GM18861 (cell line): ENCODE measurements at regions not wholly inside any gene's neighbourhood (a gene's known extent, or its start where the extent isn't known, plus 50 kb on each side); places are given as distances from the start of the nearest gene placed in this dataset.

Source experiments
- ATAC-seq: cut with Tn5 transposase; IDR thresholded peaks from one replicate; pipeline ENCODE4 v1.9.1; 2021; ENCODE audit not compliant: unreplicated experiment

DNA sequence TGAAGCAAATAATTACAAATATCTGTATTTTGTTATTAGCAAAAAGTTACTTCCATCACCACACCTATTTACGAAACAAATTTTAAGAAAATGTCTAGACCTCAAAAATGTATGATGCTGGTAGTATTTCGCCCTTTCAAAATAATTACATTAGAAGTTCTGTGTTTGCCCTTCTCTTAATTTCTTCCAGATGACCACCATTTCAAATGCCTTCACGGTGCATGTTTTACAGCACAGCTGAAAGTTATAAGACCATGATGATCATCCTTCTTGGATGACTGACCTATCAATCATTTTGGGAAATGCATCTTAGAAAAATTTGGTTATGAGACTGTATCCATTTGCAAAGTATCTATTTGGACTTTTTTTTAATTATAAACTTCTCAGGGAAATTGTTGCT, 390.8 kb downstream of the SLITRK6 start:
- ATAC-seq, result no peak

DNA sequence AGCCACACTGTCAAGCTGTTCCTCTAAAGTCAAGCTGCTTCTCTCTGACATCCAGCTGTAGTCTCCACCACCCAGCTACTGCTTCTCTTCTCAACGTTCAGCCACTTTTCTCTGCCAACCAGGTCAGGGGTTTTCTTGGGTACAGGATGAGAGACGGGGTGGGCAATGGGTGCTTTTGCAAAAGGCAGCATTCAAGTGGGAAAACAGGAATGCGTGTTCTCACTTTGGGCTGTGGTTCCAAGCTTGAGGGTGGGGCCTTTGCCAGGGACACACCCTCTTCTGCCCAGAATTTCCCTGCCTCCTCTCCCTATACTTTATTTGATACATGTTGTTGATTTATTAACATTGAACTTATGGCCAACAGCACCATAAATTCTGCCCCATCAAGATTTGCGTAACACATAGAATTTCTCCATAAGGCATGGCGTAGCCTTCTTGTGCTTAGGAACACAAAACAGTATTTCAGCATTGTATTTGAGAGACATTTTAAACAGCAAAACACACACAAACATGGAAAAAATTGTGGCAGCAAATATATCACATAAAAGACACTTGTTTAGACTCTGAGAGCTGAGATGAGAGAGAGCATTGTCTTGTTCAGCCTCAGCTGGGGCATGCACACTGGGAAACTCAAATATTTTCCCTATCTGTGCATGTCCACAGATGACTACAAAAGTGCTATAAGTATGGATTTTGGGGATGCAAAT, 392.8 kb downstream of the SLITRK6 start:
- no peak for ATAC-seq

DNA sequence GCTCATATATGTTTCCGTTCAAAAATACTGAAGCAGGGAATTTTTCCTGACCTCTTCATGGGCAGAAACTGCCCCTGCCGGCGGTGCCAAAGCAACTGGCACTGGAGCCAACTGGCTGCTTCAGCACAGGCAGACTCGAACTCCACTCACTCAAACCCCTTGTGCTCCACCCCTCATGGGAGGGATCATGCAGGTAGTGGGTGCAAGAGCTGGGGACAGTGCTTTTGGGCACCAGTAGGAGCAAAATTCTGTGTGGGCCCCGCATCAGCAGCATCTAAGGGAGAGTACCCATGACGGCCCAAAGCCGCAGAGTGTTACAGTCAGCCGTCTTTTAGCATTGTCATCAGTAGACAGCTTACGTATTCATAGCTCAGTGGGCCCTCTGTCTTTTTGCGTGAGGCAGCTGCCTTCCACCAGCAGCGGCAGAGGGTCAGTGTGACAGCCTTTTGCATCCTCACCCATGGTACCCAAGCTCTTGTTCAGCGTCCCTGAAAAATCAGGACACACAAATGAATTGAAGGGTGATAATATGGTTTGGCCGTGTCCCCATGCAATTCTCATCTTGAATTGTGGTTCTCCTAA, 393.8 kb downstream of the SLITRK6 start:
- no peak for ATAC-seq

DNA sequence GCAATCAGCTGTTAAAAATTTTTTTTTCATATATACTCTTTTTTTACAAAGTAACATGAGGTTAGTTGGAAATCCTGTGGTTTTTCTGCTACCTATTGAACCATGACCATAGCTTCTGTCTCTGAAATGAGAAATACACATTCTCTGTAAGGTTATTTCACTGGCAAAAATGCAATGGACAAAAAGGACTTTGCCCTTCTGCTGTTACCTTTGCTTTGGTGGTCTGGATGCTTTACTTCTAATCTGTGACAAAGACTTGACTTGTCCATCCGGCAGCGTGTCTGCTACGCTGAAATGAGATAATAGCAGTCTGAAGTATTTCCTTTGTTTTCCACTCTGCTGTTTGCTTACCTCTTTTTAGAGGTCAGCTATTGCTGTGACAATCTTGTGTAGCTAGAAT, 412.8 kb downstream of the SLITRK6 start:
- ATAC-seq, result no peak

DNA sequence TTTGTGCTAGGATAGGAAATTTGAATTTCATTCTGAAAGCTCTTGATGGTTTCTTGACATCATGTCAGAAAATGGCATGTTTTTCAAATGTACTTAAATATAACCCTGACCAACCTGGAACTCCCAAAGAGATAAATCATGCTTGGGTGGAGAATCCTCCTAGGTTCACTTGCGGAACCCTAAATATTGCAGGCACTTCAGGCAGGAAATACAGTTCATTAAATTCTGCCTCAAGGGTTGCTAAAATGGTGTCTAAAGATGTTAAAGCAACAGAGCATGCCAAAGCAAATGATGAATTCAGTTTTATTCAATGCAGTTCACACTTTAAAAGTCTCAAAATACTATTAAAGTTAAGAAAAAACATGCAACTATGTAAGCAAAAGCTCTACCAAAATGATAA, 415.9 kb downstream of the SLITRK6 start:
- no peak for ATAC-seq

DNA sequence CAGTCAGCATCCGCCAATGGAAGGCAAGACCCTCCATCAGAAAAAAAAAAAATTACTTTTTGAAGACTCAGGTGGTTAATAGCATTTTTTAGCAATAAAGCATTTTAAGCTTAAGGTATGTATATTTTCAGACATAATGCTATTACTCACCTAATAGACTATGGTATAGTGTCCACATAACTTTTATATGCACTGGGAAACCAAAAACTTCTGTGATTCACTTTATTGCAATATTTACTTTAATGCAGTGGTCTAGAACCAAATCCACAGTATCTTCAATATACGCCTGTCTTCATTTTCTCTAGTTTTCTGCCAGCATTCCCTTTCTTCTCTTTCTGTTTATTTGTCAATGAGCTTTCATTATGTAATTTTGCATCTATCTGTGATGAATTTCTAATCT, 418.1 kb downstream of the SLITRK6 start:
- ATAC-seq, result no peak

DNA sequence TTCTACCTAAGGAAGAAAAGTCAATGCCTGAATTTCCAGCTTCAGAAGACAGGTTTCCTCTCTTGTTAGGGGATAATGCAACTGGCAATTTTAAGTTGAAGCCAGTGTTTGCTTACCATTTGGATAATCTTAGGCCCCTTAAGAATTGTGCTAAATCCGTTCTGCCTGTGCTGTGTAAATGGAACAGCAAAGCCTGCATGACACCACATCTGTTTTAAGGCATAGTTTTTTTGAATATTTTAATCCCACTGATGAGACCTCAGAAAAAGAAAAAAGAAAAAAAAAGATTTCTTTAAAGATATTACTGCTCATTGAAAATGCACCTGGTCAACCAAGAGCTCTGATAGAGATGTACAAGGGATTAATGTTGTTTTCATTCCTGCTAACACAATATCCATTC, 419.2 kb downstream of the SLITRK6 start:
- no peak for ATAC-seq

DNA sequence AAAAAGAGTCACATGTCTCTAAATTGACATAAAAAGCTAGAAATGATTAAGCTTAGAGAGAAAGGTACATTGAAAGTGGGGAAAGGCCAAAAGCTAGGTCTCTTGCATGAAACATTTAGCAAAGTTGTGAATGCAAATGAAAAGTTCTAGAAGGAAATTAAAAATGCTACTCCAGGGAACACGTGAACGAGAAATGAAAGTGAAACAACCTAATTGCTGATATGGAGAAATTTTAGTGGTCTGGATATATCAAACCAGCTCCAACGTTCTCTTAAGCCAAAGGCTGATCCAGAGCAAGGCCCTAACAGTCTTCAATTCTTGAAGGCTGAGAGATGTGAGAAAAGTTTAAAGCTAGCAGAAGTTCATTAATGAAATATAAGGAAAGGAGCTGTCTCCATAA, 419.8 kb downstream of the SLITRK6 start:
- no peak for ATAC-seq

DNA sequence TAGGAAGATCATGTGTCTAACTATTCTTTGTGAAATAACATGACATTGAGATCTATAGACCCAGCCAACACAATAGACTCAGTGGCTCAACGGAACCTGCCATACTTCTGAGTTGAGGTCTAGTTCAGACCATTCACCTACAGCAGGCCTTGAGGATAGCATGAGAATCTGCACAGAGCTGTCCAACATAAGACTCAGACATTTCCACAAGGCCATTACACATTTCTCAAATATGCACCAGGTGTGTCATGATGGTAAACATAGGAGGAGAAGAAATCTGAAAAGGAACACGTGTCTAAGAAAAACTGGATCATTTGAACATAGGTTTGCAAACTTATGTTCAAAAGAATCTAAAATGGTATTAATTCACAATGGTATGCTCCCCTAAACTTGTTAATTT, 421.4 kb downstream of the SLITRK6 start:
- ATAC-seq, result no peak

DNA sequence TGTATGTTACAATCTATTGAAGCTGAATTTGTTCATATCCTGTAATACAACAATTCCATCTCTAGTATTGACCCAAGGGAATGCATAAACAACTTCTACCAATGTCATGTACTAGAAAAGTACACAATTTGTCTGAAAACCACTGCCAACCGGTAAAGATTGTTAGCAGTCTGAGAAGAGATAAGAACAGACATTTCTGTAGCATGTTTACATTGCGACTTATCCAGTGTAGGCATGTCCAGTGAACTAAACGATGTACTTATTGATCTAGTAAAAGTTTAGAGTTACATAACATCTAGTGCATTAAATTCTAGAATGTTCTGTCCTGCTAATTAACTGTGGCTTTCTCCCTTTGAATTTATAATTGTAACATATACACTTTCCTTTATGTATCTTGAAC, 425.9 kb downstream of the SLITRK6 start:
- ATAC-seq, result no peak

DNA sequence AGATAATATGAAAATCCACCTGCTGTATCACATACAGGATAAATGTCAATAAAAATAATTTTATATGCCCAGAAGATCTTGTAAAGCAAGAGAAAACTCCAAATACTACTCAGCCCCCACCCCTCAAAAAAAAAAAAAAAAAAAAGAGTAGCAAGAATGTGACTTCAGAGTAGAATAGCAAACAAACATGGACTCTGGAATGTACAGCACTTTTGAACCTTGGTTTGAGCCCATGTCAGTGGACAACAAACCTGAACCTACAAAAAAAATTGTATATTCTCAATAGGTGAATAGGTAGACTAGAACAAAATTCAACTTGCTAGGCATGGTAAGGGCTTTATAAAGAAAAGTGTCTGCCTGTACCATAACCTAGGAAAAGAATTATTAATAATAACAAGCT, 428.0 kb downstream of the SLITRK6 start:
- ATAC-seq, result no peak

DNA sequence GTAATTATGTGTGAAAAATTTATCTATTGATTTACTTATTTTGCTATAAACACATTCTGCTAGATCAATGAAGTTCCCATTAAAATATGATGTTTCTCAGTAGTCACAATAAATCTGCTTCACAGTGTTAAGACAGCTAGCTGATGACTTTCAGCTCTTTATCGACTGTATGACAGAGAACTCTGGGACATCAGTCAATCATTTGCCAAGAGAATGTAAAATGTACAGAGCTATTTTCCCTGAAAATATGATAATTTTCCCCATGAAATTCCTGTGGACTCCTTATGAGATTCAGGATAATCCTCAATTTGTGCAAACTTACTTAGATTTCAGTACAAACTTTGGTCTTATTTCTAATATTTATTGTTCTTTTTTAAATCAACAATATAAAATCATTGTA, 430.5 kb downstream of the SLITRK6 start:
- no peak for ATAC-seq

DNA sequence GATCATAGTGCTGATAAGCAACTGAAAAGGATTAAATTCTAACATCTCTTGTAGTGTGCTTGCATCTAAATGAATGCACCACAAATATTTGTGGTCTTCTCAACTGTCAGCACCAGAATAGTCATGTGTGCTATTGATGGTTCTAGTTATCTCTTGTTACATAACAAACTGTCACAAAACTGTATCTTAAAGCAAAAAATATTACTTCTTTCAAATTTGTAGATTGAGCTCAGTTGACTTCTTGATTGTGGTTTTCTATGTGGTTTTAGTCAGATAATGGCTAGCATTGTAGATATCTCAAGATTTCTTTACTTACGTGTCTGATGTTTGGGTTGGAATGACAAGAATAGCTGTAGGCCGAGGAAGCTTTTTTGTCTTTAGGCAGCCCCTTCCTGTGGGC, 431.3 kb downstream of the SLITRK6 start:
- no peak for ATAC-seq

DNA sequence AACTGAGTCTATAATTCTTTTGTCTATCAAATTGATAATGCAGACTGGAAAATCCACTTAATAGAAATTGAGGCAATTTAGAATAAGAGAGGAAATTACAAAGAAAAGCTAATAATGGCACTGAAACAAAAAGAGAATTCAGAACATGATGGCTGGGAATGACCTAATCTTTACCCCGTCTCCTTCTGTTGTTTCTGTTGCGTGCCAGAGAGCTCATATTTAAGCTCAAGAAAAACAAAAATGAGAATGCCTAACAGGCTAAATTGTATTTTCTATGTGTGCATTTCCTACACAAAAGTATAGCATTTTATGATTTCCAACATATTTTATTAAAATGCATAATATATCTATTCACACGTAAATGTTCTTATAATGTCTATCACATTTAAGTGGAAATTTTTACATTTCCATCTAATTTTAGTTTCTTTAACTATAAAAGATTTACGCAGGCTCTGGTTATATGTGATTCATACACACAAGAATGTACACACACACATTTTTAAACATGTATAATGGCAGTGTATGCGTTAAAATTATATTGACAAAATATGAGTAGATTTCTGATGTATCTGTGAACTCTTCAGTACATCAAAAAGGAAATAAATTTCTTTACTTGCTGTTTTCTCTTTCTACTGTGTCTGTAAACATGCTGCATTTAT, 432.3 kb downstream of the SLITRK6 start:
- ATAC-seq, result no peak

DNA sequence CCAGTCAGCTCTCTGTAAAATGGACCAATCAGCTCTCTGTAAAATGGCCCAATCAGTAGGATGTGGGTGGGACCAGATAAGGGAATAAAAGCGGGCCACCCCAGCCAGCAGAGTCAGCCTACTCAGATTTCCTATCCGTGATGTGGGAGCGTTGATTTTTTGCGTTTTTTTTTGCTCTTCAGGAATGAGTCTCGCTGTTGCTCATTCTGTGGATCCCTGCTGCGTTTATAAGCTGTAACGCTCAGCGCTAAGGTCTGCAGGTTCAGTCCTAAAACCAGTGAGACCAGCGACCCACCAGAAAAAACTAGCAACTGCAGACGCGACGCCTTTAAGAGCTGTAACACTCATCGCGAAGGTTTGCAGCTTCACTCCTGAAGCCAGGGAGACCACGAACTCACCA, 435.7 kb downstream of the SLITRK6 start:
- ATAC-seq, result no peak

DNA sequence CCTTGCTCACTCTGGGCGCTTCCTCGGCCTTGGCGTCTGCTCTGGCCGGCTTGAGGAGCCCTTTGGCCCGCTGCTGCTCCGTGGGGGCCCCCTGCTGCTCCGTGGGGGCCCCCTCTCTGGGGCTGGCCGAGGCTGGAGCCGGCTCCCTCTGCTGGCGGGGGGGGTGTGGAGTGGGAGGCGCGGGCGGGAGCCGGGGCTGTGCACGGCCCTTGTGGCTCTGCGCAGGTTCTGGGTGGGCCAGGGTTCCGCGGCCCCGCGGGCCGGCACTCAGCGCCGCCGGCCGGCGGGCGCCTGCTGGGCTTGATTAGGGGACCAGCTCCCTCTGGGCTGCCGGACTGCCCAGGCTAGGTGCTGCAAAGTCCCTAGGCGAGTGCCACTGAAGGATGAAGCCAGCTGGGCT, 436.2 kb downstream of the SLITRK6 start:
- ATAC-seq, result no peak

DNA sequence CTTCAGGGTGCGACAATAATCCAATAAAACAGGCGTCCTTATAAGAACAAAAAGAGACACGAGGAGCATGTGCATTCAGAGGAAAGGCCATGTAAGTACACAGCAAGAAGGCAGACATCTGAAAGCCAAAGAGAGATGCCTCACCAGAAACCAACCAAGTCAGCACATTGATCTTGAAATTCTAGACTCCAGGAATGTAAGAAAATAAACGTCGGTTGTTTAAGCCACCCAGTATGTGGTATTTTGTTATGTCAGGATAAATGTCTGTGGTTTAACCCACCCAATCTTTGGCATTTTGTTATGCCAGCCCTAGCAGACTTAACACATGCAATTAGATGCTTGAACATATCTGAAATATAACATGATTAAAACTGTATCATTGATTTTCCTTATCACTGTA, 452.0 kb downstream of the SLITRK6 start:
- ATAC-seq, result no peak

DNA sequence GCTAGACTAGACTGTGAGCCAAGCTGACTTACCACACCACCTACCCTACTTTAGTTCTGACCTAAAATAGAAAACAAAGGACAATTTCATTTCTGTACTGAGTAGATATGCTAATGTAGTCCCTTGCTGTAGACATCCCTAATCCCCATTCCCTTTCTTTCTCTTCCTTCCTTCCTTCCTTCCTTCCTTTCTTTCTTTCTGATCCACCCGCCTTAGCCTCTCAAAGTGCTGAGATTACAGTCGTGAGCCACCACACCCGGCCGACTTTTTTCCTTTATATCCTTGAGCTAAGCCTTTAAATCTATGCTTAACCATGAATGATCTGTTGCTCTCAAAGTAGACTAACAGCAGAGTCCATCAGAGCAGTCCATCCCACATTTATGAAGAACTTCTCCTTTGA, 465.0 kb downstream of the SLITRK6 start:
- no peak for ATAC-seq

DNA sequence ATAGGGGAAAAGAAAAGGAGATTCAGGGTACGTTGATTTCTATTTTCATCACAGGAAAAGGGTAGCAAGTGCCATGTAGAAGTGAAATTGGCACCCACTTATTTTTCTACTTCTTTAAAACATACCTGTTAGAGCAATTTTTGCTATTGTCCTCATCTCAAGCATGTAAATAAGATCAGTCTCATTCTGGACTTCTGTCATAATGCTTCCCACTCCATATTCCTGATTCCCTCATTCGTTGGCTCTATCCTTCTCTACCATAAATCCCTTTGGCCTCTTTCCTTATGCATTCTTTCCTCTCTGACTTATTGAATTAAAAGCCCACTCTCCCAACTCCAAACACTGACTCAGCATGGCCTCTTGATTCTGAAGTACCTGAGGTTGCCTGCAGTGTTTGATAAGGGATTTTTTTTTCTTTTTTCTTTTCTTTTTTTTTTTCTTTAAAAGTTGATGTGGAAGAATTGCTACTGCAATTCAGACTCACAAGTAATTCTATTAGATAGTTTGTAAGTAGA, 465.7 kb downstream of the SLITRK6 start:
- no peak for ATAC-seq

DNA sequence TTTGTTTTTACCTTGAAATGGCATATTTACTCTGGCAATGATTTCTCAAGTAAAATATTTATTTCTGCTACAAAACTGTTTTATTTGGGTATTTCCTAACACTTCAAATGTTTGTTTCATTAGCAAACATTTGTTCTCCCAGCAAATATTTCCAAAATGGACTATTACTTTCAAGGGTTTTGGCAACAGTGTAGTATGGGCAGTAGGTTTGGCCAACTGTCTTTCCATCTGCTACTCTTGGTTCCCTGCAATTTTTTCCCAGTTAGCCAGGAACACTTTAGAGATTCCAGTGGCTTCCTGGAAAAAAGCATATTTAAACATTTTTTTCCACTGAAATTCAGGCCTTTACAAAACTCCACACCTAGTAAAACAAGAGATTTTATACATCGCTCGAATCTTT, 466.6 kb downstream of the SLITRK6 start:
- no peak for ATAC-seq

DNA sequence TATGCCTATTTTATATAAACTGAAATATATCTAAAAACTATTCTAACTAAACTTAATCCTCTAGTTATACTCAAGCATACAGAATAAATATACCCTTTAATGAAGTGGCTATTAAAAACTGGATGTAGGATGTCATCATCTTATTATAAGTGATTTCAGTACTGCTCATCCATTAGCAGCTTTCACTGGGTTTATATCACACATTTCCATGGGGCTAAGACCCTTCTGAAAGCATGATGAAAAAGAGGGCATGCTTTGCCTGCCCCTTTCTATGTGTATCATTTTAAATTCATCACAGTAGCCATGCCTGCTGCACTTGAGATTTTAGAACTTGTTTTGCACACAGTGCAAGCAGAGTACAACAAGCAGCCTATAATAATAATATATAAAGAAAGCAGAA, 477.5 kb downstream of the SLITRK6 start:
- no peak for ATAC-seq

DNA sequence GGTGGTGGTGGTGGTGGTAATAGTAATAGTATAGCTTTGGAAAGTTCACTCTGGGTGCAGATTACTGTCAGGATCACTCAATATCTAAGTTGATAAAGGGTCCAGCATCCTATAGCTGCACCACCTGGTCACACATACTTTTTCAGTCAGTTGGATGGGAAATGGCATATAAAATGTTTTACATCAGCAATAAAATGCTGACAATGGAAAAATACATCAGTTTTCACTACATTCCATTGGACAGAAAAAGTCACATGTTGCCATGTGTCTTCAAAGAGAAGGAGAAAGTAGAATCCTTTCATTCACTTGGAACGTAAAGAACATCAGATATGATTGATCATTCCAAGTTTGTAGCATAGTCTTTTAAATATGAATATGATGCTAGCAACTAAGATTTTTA, 481.4 kb downstream of the SLITRK6 start:
- no peak for ATAC-seq
